Fibroblast of lung (primary cell): ENCODE measurements at regions not wholly inside any gene's neighbourhood (a gene's known extent, or its start where the extent isn't known, plus 50 kb on each side); places are given as distances from the start of the nearest gene placed in this dataset.

ENCODE experiments used
- DNase-seq, 2 donors: peaks; one replicate each; pipeline versions ENCODE4 v3.0.0 to v3.0.0-alpha.2; 2010; ENCODE audit warnings: low read depth in 2 of 2
- H2AFZ ChIP-seq: 2 replicates; pipeline ENCODE4 v1.5.1; 2012; ENCODE audit warnings: low read length, control low read depth, inconsistent platforms
- H3K27ac ChIP-seq: 2 replicates; pipeline ENCODE4 v1.5.1; 2011; ENCODE audit warnings: low read length, control low read depth; ENCODE audit not compliant: insufficient read depth
- H3K27me3 ChIP-seq: 2 replicates; pipeline ENCODE4 v1.5.1; 2011; ENCODE audit warnings: mild to moderate bottlenecking, low read length; ENCODE audit not compliant: control insufficient read depth, insufficient read depth
- H3K36me3 ChIP-seq: 2 replicates; pipeline ENCODE4 v1.5.1; 2011; ENCODE audit warnings: low read length; ENCODE audit not compliant: control insufficient read depth, insufficient read depth
- H3K4me1 ChIP-seq: 2 replicates; pipeline ENCODE4 v1.5.1; 2011; ENCODE audit warnings: low read length; ENCODE audit not compliant: control insufficient read depth, insufficient read depth; ENCODE audit errors: extremely low read depth
- H3K4me2 ChIP-seq: 2 replicates; pipeline ENCODE4 v1.5.1; 2011; ENCODE audit warnings: low read length, control low read depth; ENCODE audit not compliant: insufficient read depth; ENCODE audit errors: extremely low read depth
- H3K4me3 ChIP-seq, 4 experiments: fragments of 200-600 bp in 1 of 4; sonication (generic) in 1 of 4; replicated peaks in 1 of 4; 2 replicates each; pipeline ENCODE4 v1.5.1; 2011 to 2016; ENCODE audit warnings: low read length in 4 of 4, low read depth in 3 of 4, mild to moderate bottlenecking in 3 of 4, control low read depth in 2 of 4, inconsistent platforms in 1 of 4, mixed read lengths in 1 of 4; ENCODE audit not compliant: insufficient read depth in 1 of 4; ENCODE audit errors: control extremely low read depth in 1 of 4
- H3K79me2 ChIP-seq: 2 replicates; pipeline ENCODE4 v1.5.1; 2012; ENCODE audit warnings: mild to moderate bottlenecking, low read length, inconsistent platforms; ENCODE audit not compliant: control insufficient read depth, insufficient read depth
- H3K9ac ChIP-seq: 2 replicates; pipeline ENCODE4 v1.5.1; 2011; ENCODE audit warnings: mild to moderate bottlenecking, low read length, control low read depth; ENCODE audit not compliant: insufficient read depth
- H3K9me3 ChIP-seq: 2 replicates; pipeline ENCODE4 v1.5.1; 2012; ENCODE audit warnings: low read depth, low read length; ENCODE audit not compliant: control insufficient read depth, insufficient read depth
- H4K20me1 ChIP-seq: 2 replicates; pipeline ENCODE4 v1.5.1; 2011; ENCODE audit warnings: low read length; ENCODE audit not compliant: control insufficient read depth, insufficient read depth; ENCODE audit errors: extremely low read depth
- EZH2 ChIP-seq: IDR thresholded peaks from 2 replicates; pipeline ENCODE4 v1.5.1; 2012; ENCODE audit warnings: low read length, control low read depth, mild to moderate bottlenecking; ENCODE audit errors: missing control alignments
- TF ChIP-seq, protein P1 (sequence below), 2 donors: IDR thresholded peaks in 1 of 2; conservative IDR thresholded peaks in 1 of 2; 1 replicate in 1 of 2; 2 replicates in 1 of 2; pipeline ENCODE4 v1.5.1; 2011 to 2012; ENCODE audit warnings: low read length in 2 of 2, control low read depth in 1 of 2, inconsistent platforms in 1 of 2, low read depth in 1 of 2, mild to moderate bottlenecking in 1 of 2

DNA sequence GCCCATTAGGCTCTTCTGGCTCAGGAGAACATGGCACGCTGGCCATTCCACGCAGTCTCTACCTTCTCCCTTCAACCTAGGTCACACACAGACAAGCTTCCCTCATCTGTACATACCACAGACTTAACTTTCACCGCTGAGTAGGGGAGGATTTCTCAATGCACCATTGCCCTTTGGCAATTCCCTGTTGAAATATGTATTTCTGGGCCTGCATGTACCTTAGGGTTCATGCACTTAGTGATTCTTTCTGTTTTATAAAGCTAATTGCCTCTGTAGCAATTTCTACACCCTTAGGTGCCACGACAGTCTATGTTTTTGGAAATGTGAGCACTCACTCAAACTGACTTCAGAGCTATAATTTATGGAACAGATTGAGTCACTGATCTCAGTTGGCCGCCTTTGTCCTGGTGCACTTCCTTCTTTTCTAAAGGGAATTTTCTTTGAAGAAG, 253.8 kb upstream of the PRDM1 start:
- H3K4me2 ChIP-seq = no peak overlapping the region
- no peak overlapping the region for H3K4me3 ChIP-seq
- no peaks in the 10 kb centered on the region for H3K4me1 ChIP-seq
- no peaks in the 10 kb centered on the region for H4K20me1 ChIP-seq
- TF ChIP-seq, protein P1, sequence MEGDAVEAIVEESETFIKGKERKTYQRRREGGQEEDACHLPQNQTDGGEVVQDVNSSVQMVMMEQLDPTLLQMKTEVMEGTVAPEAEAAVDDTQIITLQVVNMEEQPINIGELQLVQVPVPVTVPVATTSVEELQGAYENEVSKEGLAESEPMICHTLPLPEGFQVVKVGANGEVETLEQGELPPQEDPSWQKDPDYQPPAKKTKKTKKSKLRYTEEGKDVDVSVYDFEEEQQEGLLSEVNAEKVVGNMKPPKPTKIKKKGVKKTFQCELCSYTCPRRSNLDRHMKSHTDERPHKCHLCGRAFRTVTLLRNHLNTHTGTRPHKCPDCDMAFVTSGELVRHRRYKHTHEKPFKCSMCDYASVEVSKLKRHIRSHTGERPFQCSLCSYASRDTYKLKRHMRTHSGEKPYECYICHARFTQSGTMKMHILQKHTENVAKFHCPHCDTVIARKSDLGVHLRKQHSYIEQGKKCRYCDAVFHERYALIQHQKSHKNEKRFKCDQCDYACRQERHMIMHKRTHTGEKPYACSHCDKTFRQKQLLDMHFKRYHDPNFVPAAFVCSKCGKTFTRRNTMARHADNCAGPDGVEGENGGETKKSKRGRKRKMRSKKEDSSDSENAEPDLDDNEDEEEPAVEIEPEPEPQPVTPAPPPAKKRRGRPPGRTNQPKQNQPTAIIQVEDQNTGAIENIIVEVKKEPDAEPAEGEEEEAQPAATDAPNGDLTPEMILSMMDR (conservative IDR thresholded peaks at IDR 0.05 in 1 of 2, IDR thresholded peaks at IDR 0.05 in 1 of 2; ENCODE audit: low read depth in 1 of 2, low read length in 2 of 2) = no peak
- TF ChIP-seq EZH2 = no peak
- H3K9ac ChIP-seq = no peak overlapping the region
- no peaks in the 10 kb centered on the region for H3K79me2 ChIP-seq
- no peak for DNase-seq
- no peaks in the 10 kb centered on the region for H3K36me3 ChIP-seq
- no peak overlapping the region for H3K27ac ChIP-seq
- H2AFZ ChIP-seq = no peak overlapping the region
- H3K27me3 ChIP-seq = no peaks in the 10 kb centered on the region
- H3K9me3 ChIP-seq = no peaks in the 10 kb centered on the region

DNA sequence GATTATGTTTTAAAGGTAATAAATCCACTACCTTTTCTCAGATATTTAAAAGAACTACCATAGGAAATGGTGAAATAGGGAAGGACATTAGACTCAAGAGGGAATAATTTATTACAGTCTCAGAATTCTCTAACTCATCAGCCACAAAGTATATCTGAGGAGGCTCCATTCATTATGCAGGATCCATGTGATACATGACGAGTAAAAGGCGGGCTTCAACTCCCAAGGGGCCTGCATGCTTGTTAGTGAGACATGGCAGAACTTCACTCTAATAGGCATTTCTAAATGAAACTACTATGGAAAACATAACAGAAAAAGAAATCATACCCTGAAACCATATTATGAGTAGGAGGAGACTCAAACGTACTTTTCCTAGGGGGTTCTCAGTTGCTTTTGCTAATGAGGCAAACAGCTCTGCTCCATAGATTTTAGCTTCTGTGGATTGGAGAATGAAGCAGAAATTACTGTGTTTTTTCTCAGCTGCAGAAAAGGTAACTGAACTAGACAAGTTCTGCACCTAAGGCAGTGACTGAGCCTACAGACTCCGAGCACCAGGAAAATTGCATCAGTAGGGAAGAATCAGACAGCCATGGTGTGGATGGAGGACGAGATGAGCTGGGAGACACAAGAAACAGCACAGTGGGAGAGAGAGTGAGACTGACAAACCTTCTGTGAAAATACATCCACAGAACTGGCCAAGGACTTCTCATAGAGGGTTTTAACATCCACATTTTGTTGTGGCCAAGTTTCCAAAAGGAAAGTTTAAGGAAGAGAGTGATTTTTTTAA, 254.6 kb upstream of the PRDM1 start:
- Histone ChIP-seq H3K79me2 (no peaks in the 10 kb centered on the region), H3K36me3 (no peaks in the 10 kb centered on the region), H3K9ac (no peak overlapping the region), H3K9me3 (no peaks in the 10 kb centered on the region), H3K4me1 (no peaks in the 10 kb centered on the region), H2AFZ (peak overlapping the region; percentile 17), H3K27me3 (no peaks in the 10 kb centered on the region), H3K4me3 (no peak overlapping the region), H4K20me1 (no peaks in the 10 kb centered on the region), H3K27ac (no peak overlapping the region), H3K4me2 (no peak overlapping the region)
- no peak for DNase-seq
- TF ChIP-seq EZH2 = no peak
- TF ChIP-seq, protein P1 (conservative IDR thresholded peaks at IDR 0.05 in 1 of 2, IDR thresholded peaks at IDR 0.05 in 1 of 2; ENCODE audit: low read depth in 1 of 2, low read length in 2 of 2) = no peak

DNA sequence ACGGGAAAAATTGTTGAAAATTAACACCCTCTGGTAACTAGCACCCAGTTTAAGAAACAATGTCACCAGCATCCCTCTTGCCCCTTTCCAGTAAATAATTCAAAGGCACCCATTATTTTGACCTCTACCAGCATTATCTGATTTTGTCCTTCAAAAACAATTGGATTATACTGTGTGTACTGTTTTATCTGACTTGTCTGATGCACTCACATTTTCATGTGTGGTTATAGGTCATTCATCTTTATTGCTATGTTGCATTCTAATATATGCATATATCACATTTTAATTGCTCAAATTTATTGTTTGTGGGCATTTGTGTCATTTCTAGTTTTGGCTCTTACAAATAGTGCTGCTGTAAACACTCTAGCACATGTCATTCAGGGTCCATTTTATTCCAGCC, 260.9 kb upstream of the PRDM1 start:
- Histone ChIP-seq H3K36me3 (no peaks in the 10 kb centered on the region), H3K27me3 (no peaks in the 10 kb centered on the region), H2AFZ (no peak overlapping the region), H3K27ac (no peak overlapping the region), H3K4me3 (no peak overlapping the region), H3K9ac (no peak overlapping the region), H3K4me1 (no peaks in the 10 kb centered on the region), H3K4me2 (no peak overlapping the region), H4K20me1 (no peaks in the 10 kb centered on the region), H3K9me3 (no peaks in the 10 kb centered on the region), H3K79me2 (no peaks in the 10 kb centered on the region)
- TF ChIP-seq, protein P1 (conservative IDR thresholded peaks at IDR 0.05 in 1 of 2, IDR thresholded peaks at IDR 0.05 in 1 of 2; ENCODE audit: low read depth in 1 of 2, low read length in 2 of 2) = no peak
- TF ChIP-seq EZH2 = no peak
- no peak for DNase-seq
